GM12873 (cell line): ENCODE measurements at regions not wholly inside any gene's neighbourhood (a gene's known extent, or its start where the extent isn't known, plus 50 kb on each side); places are given as distances from the start of the nearest gene placed in this dataset.

Source experiments
- CTCF ChIP-seq: IDR thresholded peaks from 2 replicates; pipeline ENCODE4 v1.5.1; 2012; ENCODE audit warnings: low read depth, mild to moderate bottlenecking, moderate library complexity, low read length, control low read depth; ENCODE audit not compliant: insufficient read depth; ENCODE audit errors: missing control alignments

- no peak for TF ChIP-seq CTCF
Observed at GRCh38 chr9:79061752-79062616, 509.8 kb upstream of the TLE4 start.

GRCh38 chr9:79073201-79073600 lies 498.6 kb upstream of the TLE4 start:
- no peak for TF ChIP-seq CTCF

- no peak for TF ChIP-seq CTCF
Observed at GRCh38 chr9:79080536-79080935, 491.2 kb upstream of the TLE4 start.

GRCh38 chr9:79083621-79084020 lies 488.1 kb upstream of the TLE4 start:
- TF ChIP-seq CTCF, result no peak

- TF ChIP-seq CTCF, result no peak
Observed at GRCh38 chr9:79087133-79087532, 484.6 kb upstream of the TLE4 start.

GRCh38 chr9:79089054-79089560 lies 482.7 kb upstream of the TLE4 start:
- no peak for TF ChIP-seq CTCF

GRCh38 chr9:79104216-79104615 lies 467.5 kb upstream of the TLE4 start:
- no peak for TF ChIP-seq CTCF
